PC-3 (cell line): ENCODE measurements at regions not wholly inside any gene's neighbourhood (a gene's known extent, or its start where the extent isn't known, plus 50 kb on each side); places are given as distances from the start of the nearest gene placed in this dataset.

ENCODE experiments used
- ATAC-seq: fragments of 200-7000 bp; cut with Tn5 transposase; 2 replicates; pipeline ENCODE4 v1.9.1; 2020; ENCODE audit warnings: mild to moderate bottlenecking, moderate library complexity
- BruUV-seq: library from RNA; stranded (reverse); fragments of 400-500 nt; replicated peaks from 2 replicates; lab custom pipeline; 2021; lab: Mats Ljungman, UMichigan
- CTCF ChIA-PET: fragments of 300-600 bp; sonication (Branson Sonifier 250); formaldehyde crosslinking; loops from one replicate; lab custom pipeline; 2022; ENCODE audit warnings: antibody characterized with exemption; lab: Charles Lee
- POLR2A ChIA-PET: fragments of 300-600 bp; sonication (Branson Sonifier 250); formaldehyde crosslinking; loops from one replicate; lab custom pipeline; 2022; ENCODE audit warnings: antibody characterized with exemption; ENCODE audit not compliant: unreplicated experiment; lab: Charles Lee
- DNase-seq: peaks from one replicate; pipeline ENCODE4 v3.0.0-alpha.2; 2015
- H2AFZ ChIP-seq: fragments of 300-600 bp; sonication (generic); 2 replicates; pipeline ENCODE4 v1.6.0; 2016; ENCODE audit warnings: antibody characterized with exemption, low read length
- H3F3A ChIP-seq: fragments of 300-600 bp; sonication (generic); one replicate; pipeline ENCODE4 v1.6.0; 2017; ENCODE audit warnings: antibody characterized with exemption, low read length, control low read depth, mild to moderate bottlenecking; ENCODE audit not compliant: unreplicated experiment
- H3K27ac ChIP-seq: fragments of 300-600 bp; sonication (generic); 2 replicates; pipeline ENCODE4 v1.5.1; 2016; ENCODE audit warnings: mild to moderate bottlenecking, low read length
- H3K27me3 ChIP-seq: fragments of 300-600 bp; sonication (generic); 2 replicates; pipeline ENCODE4 v1.6.1; 2016; ENCODE audit warnings: low read length, mixed read lengths
- H3K36me3 ChIP-seq: fragments of 300-600 bp; sonication (generic); 2 replicates; pipeline ENCODE4 v1.6.1; 2016; ENCODE audit warnings: low read depth, mixed run types, low read length, mixed read lengths
- H3K4me1 ChIP-seq: fragments of 300-600 bp; sonication (generic); 2 replicates; pipeline ENCODE4 v1.5.1; 2016; ENCODE audit warnings: low read length; ENCODE audit not compliant: insufficient read depth
- H3K4me2 ChIP-seq: fragments of 300-600 bp; sonication (generic); 2 replicates; pipeline ENCODE4 v1.6.0; 2016; ENCODE audit warnings: low read length
- H3K4me3 ChIP-seq: fragments of 300-600 bp; sonication (generic); 2 replicates; pipeline ENCODE4 v1.5.1; 2016; ENCODE audit warnings: mild to moderate bottlenecking, low read length, mixed read lengths
- H3K79me2 ChIP-seq: fragments of 300-600 bp; sonication (generic); 2 replicates; pipeline ENCODE4 v1.6.1; 2017; ENCODE audit warnings: low read length, mixed read lengths
- H3K9ac ChIP-seq: fragments of 300-600 bp; sonication (generic); 2 replicates; pipeline ENCODE4 v1.6.0; 2016; ENCODE audit warnings: mild to moderate bottlenecking, low read length
- H3K9me2 ChIP-seq: fragments of 300-600 bp; sonication (generic); replicated peaks from 2 replicates; pipeline ENCODE4 v1.6.1; 2016; ENCODE audit warnings: mixed run types, low read length, mixed read lengths
- H3K9me3 ChIP-seq: fragments of 300-600 bp; sonication (generic); 2 replicates; pipeline ENCODE4 v1.6.1; 2016; ENCODE audit warnings: low read length, mixed read lengths
- H4K20me1 ChIP-seq: fragments of 300-600 bp; sonication (generic); 2 replicates; pipeline ENCODE4 v1.6.1; 2016; ENCODE audit warnings: low read length, mixed read lengths
- EZH2 ChIP-seq: fragments of 300-600 bp; sonication (generic); IDR thresholded peaks from one replicate; pipeline ENCODE4 v1.6.1; 2017; ENCODE audit warnings: antibody characterized with exemption, mild to moderate bottlenecking, low read length; ENCODE audit not compliant: unreplicated experiment
- EZH2phosphoT487 ChIP-seq: fragments of 300-600 bp; sonication (generic); IDR thresholded peaks from 2 replicates; pipeline ENCODE4 v1.6.1; 2018; ENCODE audit warnings: mild to moderate bottlenecking, antibody characterized with exemption, low read length, borderline replicate concordance
- intact Hi-C: fragments of 100-400 bp; cut with micrococcal nuclease; formaldehyde crosslinking; loops from 2 replicates; pipeline ENCODE4 v1.9.0; 2023
- TF ChIP-seq, protein P1 (sequence below): fragments of 300-600 bp; sonication (generic); conservative IDR thresholded peaks from 2 replicates; pipeline ENCODE4 v1.5.1; 2017; ENCODE audit warnings: antibody characterized with exemption, low read depth, mild to moderate bottlenecking, low read length

DNA sequence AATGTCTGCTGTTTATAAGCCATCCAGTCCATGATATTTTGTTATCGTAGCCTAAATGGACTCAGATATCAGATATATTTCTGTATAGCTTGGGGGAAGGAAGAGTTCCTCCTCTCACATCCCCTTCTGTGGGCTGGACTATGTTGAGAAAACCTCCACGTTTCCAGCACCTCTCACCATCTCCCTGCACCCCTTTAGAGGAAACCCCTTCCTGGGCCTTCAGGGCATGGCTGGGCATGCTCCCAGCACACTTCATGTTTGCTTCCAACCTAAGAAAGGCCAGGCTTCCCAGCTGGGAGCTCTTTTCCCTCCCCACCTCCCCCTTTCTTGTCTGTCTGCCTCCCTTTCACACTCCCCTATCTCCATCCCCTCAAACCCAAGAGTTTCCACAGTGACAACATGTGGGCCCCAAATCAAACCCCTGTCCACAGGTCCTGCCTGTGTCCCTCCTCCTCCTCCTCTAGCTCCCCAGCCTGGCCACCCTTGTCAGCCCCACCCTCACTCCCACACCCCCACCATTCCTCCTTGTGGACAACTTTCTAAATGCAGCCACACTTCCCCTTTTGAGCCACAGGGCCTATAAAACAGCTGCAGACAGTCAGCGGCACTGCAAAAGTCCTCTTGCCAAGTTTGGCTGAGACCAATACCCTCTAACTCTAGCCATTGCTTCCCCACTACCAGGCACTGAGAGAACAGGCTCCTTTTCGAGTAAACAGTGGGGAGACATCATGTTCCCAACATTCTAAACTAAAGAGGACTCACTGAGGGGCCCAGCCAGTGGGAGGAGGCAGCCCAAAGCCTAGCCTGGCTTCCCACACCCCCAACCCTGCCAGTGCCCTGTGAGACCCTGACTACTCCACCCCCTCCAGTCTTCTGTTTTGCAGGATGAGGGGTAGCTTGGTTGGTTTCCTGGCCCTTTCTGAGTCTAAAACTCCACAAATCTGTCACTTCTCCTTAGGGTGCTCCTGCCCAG, 120.5 kb downstream of the ZFP36L2 start:
- H3K9me3 ChIP-seq: no peaks in the 10 kb centered on the region
- peaks cover 21% of the 10 kb centered on the region for H3K4me1 ChIP-seq
- TF ChIP-seq EZH2: no peak
- no peak for TF ChIP-seq EZH2phosphoT487
- TF ChIP-seq, protein P1, sequence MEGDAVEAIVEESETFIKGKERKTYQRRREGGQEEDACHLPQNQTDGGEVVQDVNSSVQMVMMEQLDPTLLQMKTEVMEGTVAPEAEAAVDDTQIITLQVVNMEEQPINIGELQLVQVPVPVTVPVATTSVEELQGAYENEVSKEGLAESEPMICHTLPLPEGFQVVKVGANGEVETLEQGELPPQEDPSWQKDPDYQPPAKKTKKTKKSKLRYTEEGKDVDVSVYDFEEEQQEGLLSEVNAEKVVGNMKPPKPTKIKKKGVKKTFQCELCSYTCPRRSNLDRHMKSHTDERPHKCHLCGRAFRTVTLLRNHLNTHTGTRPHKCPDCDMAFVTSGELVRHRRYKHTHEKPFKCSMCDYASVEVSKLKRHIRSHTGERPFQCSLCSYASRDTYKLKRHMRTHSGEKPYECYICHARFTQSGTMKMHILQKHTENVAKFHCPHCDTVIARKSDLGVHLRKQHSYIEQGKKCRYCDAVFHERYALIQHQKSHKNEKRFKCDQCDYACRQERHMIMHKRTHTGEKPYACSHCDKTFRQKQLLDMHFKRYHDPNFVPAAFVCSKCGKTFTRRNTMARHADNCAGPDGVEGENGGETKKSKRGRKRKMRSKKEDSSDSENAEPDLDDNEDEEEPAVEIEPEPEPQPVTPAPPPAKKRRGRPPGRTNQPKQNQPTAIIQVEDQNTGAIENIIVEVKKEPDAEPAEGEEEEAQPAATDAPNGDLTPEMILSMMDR: peak; percentile 50
- intact Hi-C loops: no loop called here
- ChIA-PET POLR2A (no interaction called here), CTCF (interaction anchor here (0.5 to 0.6 kb wide), 2 partner anchors 119 to 121 kb away, joined by 3 to 6 read pairs; partner anchors contain the start of gene ZFP36L2)
- no peak overlapping the region for H3K4me2 ChIP-seq
- no peaks in the 10 kb centered on the region for H3F3A ChIP-seq
- ATAC-seq: peak; percentile 59
- no peaks in the 10 kb centered on the region for H3K36me3 ChIP-seq
- H3K79me2 ChIP-seq: no peaks in the 10 kb centered on the region
- no TSS peak for BruUV-seq
- no peak overlapping the region for H3K4me3 ChIP-seq
- peak; percentile 56 for DNase-seq
- no peaks in the 10 kb centered on the region for H3K9me2 ChIP-seq
- H4K20me1 ChIP-seq: no peaks in the 10 kb centered on the region
- no peak overlapping the region for H3K27ac ChIP-seq
- no peaks in the 10 kb centered on the region for H3K27me3 ChIP-seq
- no peak overlapping the region for H2AFZ ChIP-seq
- no peak overlapping the region for H3K9ac ChIP-seq

DNA sequence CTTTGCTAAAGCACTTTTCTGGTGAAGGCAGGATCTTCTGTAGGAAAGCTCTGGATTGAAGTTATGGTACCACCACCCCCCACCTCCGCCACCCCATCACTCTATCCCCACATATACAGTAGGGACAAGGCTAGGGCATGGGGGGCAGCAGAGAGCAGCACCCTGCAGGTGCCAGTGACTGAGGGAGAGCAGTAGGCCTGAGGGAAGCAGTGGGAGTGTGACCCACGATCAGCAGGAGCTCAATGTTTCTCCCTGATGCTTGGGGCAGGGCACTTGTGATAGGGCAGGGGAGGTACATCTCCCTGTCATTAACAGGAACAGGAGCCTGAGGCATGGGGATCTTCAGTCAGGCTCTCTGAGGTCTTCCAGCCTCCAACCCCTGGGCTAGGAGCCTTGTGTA, 121.6 kb downstream of the ZFP36L2 start:
- no peaks in the 10 kb centered on the region for H3K36me3 ChIP-seq
- H4K20me1 ChIP-seq: no peaks in the 10 kb centered on the region
- H3K4me2 ChIP-seq: no peak overlapping the region
- no peaks in the 10 kb centered on the region for H3F3A ChIP-seq
- no TSS peak for BruUV-seq
- no peak overlapping the region for H3K4me3 ChIP-seq
- CTCF ChIA-PET: interaction anchor here (0.6 kb wide), 1 partner anchor 122 kb away, joined by 3 read pairs; no protein-coding TSS in a partner anchor
- H3K79me2 ChIP-seq: no peaks in the 10 kb centered on the region
- no peak for DNase-seq
- no peak overlapping the region for H3K27ac ChIP-seq
- intact Hi-C loops: no loop called here
- peaks cover 26% of the 10 kb centered on the region for H3K4me1 ChIP-seq
- H3K9me2 ChIP-seq: no peaks in the 10 kb centered on the region
- H2AFZ ChIP-seq: no peak overlapping the region
- no peak for TF ChIP-seq EZH2phosphoT487
- no peak for TF ChIP-seq EZH2
- H3K9me3 ChIP-seq: no peaks in the 10 kb centered on the region
- no peaks in the 10 kb centered on the region for H3K27me3 ChIP-seq
- POLR2A ChIA-PET: no interaction called here
- no peak for ATAC-seq
- H3K9ac ChIP-seq: no peak overlapping the region

DNA sequence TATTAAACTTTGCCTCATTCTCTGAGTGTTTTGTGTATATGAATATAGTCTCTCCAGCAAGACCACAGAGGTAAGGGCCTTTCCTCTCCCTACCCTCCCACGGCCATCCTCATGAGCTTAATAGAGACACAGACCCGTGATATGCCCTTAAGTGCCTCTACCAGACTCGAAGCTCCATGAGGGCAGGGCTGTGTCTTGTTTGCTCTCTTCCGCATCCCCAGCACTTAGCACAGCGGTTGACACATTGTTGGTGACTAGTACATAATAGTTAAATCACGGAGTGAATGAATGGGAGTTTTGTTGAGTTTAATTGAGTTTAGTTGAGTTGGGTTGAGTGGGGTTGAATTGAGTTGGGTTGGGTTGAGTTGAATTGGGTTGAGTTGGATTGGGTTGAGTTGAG, 122.3 kb downstream of the ZFP36L2 start:
- no peak overlapping the region for H3K4me2 ChIP-seq
- H3K4me3 ChIP-seq: no peak overlapping the region
- TF ChIP-seq EZH2 (no peak), EZH2phosphoT487 (no peak)
- TF ChIP-seq, protein P1: no peak
- no peaks in the 10 kb centered on the region for H3K27me3 ChIP-seq
- H3K36me3 ChIP-seq: no peaks in the 10 kb centered on the region
- POLR2A ChIA-PET: no interaction called here
- intact Hi-C loops: no loop called here
- CTCF ChIA-PET: interaction anchor here (0.6 kb wide), 1 partner anchor 123 kb away, joined by 3 read pairs; no protein-coding TSS in a partner anchor
- H3K9me2 ChIP-seq: peaks cover 5% of the 10 kb centered on the region; the same call in 1 of the 2 replicates
- DNase-seq (no peak), ATAC-seq (no peak)
- BruUV-seq: no TSS peak
- H3K9ac ChIP-seq: no peak overlapping the region
- no peaks in the 10 kb centered on the region for H3F3A ChIP-seq
- no peaks in the 10 kb centered on the region for H3K79me2 ChIP-seq
- H2AFZ ChIP-seq: no peak overlapping the region
- peaks cover 26% of the 10 kb centered on the region for H3K4me1 ChIP-seq
- no peaks in the 10 kb centered on the region for H3K9me3 ChIP-seq
- no peaks in the 10 kb centered on the region for H4K20me1 ChIP-seq
- no peak overlapping the region for H3K27ac ChIP-seq
